Testis (tissue), 2 donors: ENCODE measurements at regions not wholly inside any gene's neighbourhood (a gene's known extent, or its start where the extent isn't known, plus 50 kb on each side); places are given as distances from the start of the nearest gene placed in this dataset.

Experiments used
- DNase-seq: peaks from one replicate; pipeline ENCODE4 v3.0.0-alpha.2; 2019
- H3K27ac ChIP-seq, 2 donors: fragments of 200-600 bp; sonication (generic); one replicate each; pipeline ENCODE4 v1.5.1; 2019
- H3K27me3 ChIP-seq: fragments of 200-600 bp; sonication (generic); one replicate; pipeline ENCODE4 v1.5.1; 2019
- H3K36me3 ChIP-seq: fragments of 200-600 bp; sonication (generic); one replicate; pipeline ENCODE4 v1.5.1; 2017; ENCODE audit warnings: low read depth; ENCODE audit errors: missing control alignments
- H3K4me1 ChIP-seq: fragments of 200-600 bp; sonication (generic); one replicate; pipeline ENCODE4 v1.5.1; 2019
- H3K4me3 ChIP-seq, 2 donors: fragments of 200-600 bp; sonication (generic); one replicate each; pipeline ENCODE4 v1.5.1; 2017 to 2019
- H3K9me3 ChIP-seq: fragments of 200-600 bp; sonication (generic); one replicate; pipeline ENCODE4 v1.5.1; 2017
- POLR2A ChIP-seq: fragments of 450-650 bp; IDR thresholded peaks from one replicate; pipeline ENCODE4 v1.6.1; 2017; ENCODE audit warnings: antibody characterized with exemption, mild to moderate bottlenecking, moderate library complexity
- WGBS, 2 donors: methylation state at CpG; one replicate each; pipeline ENCODE4 v1.1.5; 2018; 5-methylcytosine and 5-hydroxymethylcytosine counted together
- intact Hi-C: fragments of 100-400 bp; cut with DNase I; formaldehyde crosslinking; loops from one replicate; pipeline ENCODE4 v1.15.1; 2023; ENCODE audit warnings: low total_unique reads
- TF ChIP-seq, protein P1 (sequence below), 3 experiments: fragments of 450-650 bp in 2 of 3; fragments of 200-600 bp in 1 of 3; sonication (generic) in 1 of 3; IDR thresholded peaks; one replicate each; pipeline ENCODE4 v1.5.1; 2016 to 2019; ENCODE audit warnings: antibody characterized with exemption in 3 of 3, mild to moderate bottlenecking in 2 of 3, moderate library complexity in 1 of 3

DNA sequence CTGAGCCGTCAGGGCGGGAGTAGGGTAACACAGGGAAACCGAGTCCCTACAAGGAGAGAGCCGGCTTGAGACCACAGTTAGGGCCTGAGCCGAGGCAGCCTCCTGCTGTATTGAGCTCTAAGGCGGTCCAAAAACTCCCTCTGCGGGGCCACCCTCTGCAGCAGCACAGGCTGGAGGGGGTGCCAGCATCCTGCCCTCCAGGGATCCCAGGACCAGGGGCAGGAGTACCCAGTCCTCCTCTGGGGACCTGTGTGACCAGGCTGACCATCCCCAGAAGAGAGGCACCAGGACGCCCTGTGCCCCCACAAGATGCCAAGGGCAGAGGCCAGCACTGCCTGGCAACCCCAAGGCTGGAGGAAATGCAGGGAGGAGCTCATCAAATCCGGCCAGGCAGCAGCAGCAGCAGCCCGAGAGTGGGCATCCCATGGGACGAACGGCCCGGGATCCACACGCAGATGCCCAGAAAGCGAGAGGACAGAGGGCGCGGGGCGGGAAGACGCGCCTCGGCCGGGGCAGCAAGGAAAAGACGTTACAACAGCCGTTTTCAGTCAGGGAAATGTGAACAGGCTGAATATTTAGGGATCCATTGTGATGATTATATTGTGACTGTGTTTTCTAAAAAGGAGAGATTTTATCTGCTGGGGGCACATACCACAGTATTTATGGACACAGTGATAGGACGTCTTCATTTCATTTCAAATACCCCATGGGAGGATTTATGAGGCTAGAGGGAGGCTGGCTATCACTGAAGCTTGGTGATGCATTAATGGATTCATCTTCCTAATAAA lies 57.1 kb upstream of the COL18A1 start:
- intact Hi-C loops, result no loop called here
- no peaks in the 10 kb centered on the region for H3K27me3 ChIP-seq
- H3K9me3 ChIP-seq, result no peaks in the 10 kb centered on the region
- 63 to 64% methylated on average over 22 to 25 of the region's 25 CpGs for WGBS, 2 donors
- H3K4me3 ChIP-seq, result no peak overlapping the region
- no peaks in the 10 kb centered on the region for H3K36me3 ChIP-seq
- no peak for TF ChIP-seq POLR2A
- TF ChIP-seq, protein P1, sequence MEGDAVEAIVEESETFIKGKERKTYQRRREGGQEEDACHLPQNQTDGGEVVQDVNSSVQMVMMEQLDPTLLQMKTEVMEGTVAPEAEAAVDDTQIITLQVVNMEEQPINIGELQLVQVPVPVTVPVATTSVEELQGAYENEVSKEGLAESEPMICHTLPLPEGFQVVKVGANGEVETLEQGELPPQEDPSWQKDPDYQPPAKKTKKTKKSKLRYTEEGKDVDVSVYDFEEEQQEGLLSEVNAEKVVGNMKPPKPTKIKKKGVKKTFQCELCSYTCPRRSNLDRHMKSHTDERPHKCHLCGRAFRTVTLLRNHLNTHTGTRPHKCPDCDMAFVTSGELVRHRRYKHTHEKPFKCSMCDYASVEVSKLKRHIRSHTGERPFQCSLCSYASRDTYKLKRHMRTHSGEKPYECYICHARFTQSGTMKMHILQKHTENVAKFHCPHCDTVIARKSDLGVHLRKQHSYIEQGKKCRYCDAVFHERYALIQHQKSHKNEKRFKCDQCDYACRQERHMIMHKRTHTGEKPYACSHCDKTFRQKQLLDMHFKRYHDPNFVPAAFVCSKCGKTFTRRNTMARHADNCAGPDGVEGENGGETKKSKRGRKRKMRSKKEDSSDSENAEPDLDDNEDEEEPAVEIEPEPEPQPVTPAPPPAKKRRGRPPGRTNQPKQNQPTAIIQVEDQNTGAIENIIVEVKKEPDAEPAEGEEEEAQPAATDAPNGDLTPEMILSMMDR (IDR thresholded peaks at IDR 0.05), result no peak
- peaks cover 31% of the 10 kb centered on the region for H3K4me1 ChIP-seq
- no peak for DNase-seq
- H3K27ac ChIP-seq, result peak overlapping the region; percentile 74 to 90

DNA sequence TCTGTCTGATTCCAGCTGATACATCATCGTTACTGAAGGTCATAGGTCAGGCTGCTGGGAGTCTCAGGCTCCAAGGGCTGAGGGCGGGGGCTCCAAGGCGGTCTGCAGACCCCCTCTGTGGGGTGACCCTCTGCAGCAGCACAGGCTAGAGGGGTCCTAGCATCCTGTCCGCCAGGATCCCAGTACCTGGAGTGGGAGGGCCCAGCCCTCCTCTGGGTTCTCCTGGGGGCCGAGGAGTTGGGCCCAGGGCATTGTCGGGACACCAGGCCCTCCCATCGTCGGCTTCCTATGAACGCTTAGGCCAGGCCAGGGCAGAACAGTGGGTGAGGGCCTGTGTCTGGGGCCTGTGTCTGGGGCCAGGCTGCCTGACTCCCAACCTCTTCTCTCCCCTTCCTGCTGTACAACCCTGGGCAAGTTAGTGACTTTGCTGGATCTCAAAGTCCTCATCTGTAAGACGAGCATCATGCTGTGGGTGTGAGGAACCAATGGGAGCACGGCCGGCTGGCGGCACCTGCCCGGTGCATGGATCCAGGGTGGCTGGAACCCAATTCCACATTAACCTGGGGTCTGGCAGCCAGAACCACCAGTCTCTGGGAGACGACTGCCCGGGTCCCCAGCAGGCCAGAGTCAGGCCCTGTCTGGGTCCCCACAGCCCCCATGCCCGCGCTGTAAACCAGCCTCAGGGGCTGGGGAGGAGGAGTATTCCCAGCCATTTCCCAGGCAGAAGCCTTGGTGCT lies 56.2 kb upstream of the COL18A1 start:
- Histone ChIP-seq H3K36me3 (no peaks in the 10 kb centered on the region), H3K4me1 (peaks cover 31% of the 10 kb centered on the region), H3K27me3 (no peaks in the 10 kb centered on the region), H3K9me3 (no peaks in the 10 kb centered on the region), H3K4me3 (no peak overlapping the region), H3K27ac (peak overlapping the region; percentile 74 to 90)
- intact Hi-C loops, result no loop called here
- DNase-seq, result no peak
- TF ChIP-seq, protein P1 (IDR thresholded peaks at IDR 0.05), result no peak
- no peak for TF ChIP-seq POLR2A
- 80 to 87% methylated on average over 12 to 16 of the region's 18 CpGs for WGBS, 2 donors

DNA sequence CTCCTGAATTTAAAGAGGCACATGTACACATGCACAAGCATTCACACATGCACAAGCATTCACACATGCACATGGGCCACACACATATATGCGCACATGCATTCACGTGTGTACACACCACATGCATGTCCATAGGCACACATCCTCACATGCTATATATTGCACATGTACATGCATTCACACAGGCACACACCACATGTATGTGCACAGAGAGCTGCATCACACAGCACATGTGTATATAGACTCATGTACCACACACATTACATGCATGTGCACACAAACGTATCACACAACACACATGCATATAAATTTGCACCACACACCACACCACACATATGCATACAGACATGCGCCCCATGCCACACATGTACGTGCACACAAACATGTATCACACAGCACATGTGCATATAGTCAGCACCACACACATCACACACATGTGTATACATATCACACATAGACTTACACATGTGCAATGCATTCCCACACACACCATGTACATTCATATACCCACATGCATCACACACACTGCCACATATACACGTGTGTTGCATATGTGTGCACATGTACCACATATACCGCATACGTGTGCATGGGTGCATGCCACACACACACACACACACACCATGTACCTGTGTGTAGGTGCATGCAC lies 54.6 kb upstream of the COL18A1 start:
- intact Hi-C loops, result no loop called here
- 82 to 83% methylated on average over 8 of the region's 8 CpGs for WGBS, 2 donors
- Histone ChIP-seq H3K36me3 (no peaks in the 10 kb centered on the region), H3K27me3 (no peaks in the 10 kb centered on the region), H3K9me3 (no peaks in the 10 kb centered on the region), H3K27ac (peak overlapping the region in 1 of 2 donors; percentile 23), H3K4me1 (peaks cover 31% of the 10 kb centered on the region), H3K4me3 (no peak overlapping the region)
- no peak for DNase-seq
- TF ChIP-seq, protein P1 (IDR thresholded peaks at IDR 0.05), result no peak
- TF ChIP-seq POLR2A, result no peak

DNA sequence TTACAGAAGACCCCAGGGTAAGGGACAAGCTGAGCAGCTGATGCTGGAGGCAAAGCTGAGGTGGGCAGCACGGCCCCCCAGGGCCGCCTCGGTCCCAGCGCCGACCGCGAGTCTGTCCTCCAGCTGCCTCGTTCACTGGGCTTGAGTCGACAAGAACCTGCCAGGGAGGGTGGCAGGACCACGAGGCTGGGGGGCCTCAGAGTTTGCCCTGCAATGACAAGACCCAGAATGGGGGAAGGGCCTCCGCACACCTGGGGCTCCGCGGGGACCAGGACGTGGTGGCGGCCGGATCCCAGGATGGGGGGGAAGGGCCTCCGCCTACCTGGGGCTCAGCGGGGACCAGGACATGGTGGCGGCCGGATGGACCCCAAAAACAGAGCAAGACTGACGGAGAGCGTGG lies 53.9 kb upstream of the COL18A1 start:
- Histone ChIP-seq H3K4me1 (peaks cover 31% of the 10 kb centered on the region), H3K27me3 (no peaks in the 10 kb centered on the region), H3K36me3 (no peaks in the 10 kb centered on the region), H3K4me3 (no peak overlapping the region), H3K27ac (no peak overlapping the region), H3K9me3 (no peaks in the 10 kb centered on the region)
- TF ChIP-seq POLR2A, result no peak
- TF ChIP-seq, protein P1 (IDR thresholded peaks at IDR 0.05), result no peak
- WGBS, 2 donors, result 96 to 98% methylated on average over 13 to 22 of the region's 22 CpGs
- intact Hi-C loops, result no loop called here
- no peak for DNase-seq
